SK-N-MC (cell line): ENCODE measurements at regions not wholly inside any gene's neighbourhood (a gene's known extent, or its start where the extent isn't known, plus 50 kb on each side); places are given as distances from the start of the nearest gene placed in this dataset.

Experiments
- DNase-seq: peaks from one replicate; pipeline ENCODE4 v3.0.0-alpha.2; 2011; ENCODE audit warnings: low read depth, low spot score
- H3K27ac ChIP-seq: fragments of 200-600 bp; sonication (generic); 2 replicates; pipeline ENCODE4 v1.5.1; 2016; ENCODE audit warnings: mixed run types
- H3K36me3 ChIP-seq: fragments of 200-600 bp; sonication (generic); 2 replicates; pipeline ENCODE4 v1.6.1; 2017; ENCODE audit warnings: antibody characterized with exemption, low read length, mixed read lengths; ENCODE audit not compliant: insufficient read depth
- H3K4me3 ChIP-seq: fragments of 200-600 bp; sonication (generic); 2 replicates; pipeline ENCODE4 v1.5.1; 2016
- H3K9ac ChIP-seq: fragments of 200-600 bp; sonication (generic); 2 replicates; pipeline ENCODE4 v1.8.0; 2017; ENCODE audit warnings: mixed run types, mixed read lengths; ENCODE audit not compliant: insufficient read length
- H3K9me3 ChIP-seq: fragments of 200-600 bp; sonication (generic); 2 replicates; pipeline ENCODE4 v1.6.1; 2017; ENCODE audit warnings: low read depth, mild to moderate bottlenecking, antibody characterized with exemption, low read length, moderate library complexity, mixed read lengths
- EZH2 ChIP-seq: fragments of 200-600 bp; sonication (generic); IDR thresholded peaks from one replicate; pipeline ENCODE4 v1.6.1; 2017; ENCODE audit warnings: antibody characterized with exemption
- FOXP2 ChIP-seq: optimal IDR thresholded peaks from 2 replicates; pipeline ENCODE3; 2011; ENCODE audit warnings: mild to moderate bottlenecking, moderate library complexity; ENCODE audit not compliant: insufficient read depth; ENCODE audit errors: extremely low read length, control extremely low read depth
- POLR2AphosphoS5 ChIP-seq: IDR thresholded peaks from 2 replicates; pipeline ENCODE4 v1.6.1; 2012; ENCODE audit warnings: mild to moderate bottlenecking, low read depth, low read length, borderline replicate concordance

DNA sequence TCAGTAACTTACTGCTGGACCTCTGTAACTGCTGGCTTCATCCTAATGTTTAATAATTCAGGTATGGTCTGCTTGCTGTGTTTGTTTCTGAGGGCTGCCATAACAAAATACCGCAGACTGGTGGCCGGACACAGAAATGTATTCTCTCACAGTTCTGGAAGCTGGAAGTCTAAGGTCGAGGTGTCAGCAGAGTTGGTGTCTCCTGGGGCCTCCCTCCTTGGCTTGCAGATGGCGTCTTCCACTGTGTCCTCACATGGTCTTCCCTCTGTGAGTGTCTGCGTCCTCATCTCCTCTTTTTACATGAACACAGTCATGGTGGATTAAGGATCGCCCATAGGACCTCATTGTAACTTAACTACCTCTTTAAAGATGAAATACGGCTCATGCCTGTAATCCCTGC, 389.7 kb upstream of the JARID2 start:
- no peak overlapping the region for H3K4me3 ChIP-seq
- H3K9ac ChIP-seq = no peak overlapping the region
- H3K9me3 ChIP-seq = no peaks in the 10 kb centered on the region
- no peak overlapping the region for H3K27ac ChIP-seq
- TF ChIP-seq FOXP2 (no peak), POLR2AphosphoS5 (no peak)
- no peaks in the 10 kb centered on the region for H3K36me3 ChIP-seq
- no peak for DNase-seq

DNA sequence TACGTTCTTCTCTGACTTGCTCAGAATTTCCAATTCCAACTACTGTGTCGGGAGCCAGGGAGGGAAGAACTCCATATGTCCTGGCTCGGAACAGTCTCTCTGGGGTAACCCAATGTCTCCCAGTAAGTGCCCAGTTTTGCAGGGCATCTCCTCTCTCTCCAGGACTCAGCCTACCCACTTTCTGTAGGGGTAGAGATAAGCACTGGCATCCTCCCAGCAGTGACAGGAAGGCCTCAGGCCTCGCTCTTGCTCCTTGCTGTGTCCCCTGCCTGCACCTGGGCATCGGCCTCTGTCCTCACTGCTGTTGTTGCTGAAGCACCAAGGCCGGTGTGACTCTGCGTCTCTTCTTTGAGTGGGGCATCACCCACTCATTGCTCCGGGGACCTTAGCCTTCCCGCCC, 388.9 kb upstream of the JARID2 start:
- Histone ChIP-seq H3K9me3 (no peaks in the 10 kb centered on the region), H3K9ac (no peak overlapping the region), H3K4me3 (no peak overlapping the region), H3K27ac (no peak overlapping the region), H3K36me3 (no peaks in the 10 kb centered on the region)
- no peak for TF ChIP-seq POLR2AphosphoS5
- no peak for TF ChIP-seq EZH2
- TF ChIP-seq FOXP2 = no peak
- no peak for DNase-seq

DNA sequence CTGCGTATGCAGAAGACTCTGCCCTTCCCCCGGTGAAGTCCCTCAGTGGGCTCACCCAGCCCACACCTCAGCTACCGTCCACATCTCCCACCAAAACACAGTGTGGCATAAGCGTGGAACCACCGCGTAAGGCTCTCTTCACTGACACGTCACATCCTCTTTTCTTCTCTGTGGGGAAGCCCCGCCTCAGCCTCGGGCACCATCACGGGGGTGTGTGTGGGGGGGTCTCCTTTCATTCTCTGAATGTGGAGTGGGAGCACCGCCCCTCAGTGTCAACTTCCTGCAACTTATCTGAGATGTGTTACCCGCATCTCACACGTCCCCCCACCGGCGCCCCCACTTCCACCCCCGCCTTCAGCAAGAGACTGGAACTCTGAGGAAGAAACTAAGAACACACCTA, 388.4 kb upstream of the JARID2 start:
- TF ChIP-seq EZH2 = no peak
- TF ChIP-seq POLR2AphosphoS5 = no peak
- TF ChIP-seq FOXP2 = no peak

DNA sequence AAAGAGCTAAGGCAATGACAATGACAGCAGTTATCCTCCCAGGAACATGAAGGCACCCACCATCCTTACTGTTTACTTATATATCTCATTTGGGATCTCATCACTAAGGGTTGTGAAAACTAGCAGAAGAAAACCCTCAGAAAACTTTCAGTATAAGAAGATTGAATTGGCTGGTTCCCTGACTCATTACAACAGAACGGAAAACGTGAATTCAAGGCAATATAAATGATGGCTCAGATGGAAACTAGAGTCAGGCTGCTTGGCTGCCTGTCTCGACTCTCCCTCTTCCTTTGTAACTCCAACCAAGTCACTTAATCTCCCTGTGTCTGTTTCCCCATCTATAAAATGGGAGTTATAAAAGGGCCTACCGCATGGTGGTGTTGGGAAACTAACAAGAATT, 387.1 kb upstream of the JARID2 start:
- Histone ChIP-seq H3K9ac (no peak overlapping the region), H3K9me3 (no peaks in the 10 kb centered on the region), H3K36me3 (no peaks in the 10 kb centered on the region), H3K27ac (peak overlapping the region; percentile 42; the same call in 1 of the 2 replicates), H3K4me3 (no peak overlapping the region)
- no peak for TF ChIP-seq FOXP2
- no peak for DNase-seq

More for the DNA sequence above, 388.4 kb upstream of the JARID2 start:
- Histone ChIP-seq H3K9me3 (no peaks in the 10 kb centered on the region), H3K27ac (no peak overlapping the region), H3K36me3 (no peaks in the 10 kb centered on the region), H3K4me3 (no peak overlapping the region), H3K9ac (no peak overlapping the region)
- no peak for DNase-seq

DNA sequence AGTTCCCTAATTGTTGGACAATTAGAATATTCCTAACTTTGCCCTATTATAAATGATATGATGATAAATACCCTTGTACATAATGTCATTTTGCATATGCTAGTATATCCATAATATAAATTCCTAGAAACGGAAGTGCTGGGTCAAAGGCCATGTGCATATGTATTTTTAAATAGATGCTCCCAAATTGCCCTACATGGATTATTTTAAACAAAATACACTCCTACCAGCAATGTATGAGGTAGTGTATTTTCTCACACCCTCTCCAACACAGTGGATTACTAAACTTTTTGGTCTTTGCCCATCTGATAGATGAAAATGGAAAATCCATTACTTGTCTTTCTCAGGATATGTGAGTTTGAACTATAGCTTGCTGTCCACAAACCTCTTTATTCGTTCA, 385.1 kb upstream of the JARID2 start:
- Histone ChIP-seq H3K9ac (no peak overlapping the region), H3K9me3 (no peaks in the 10 kb centered on the region), H3K27ac (no peak overlapping the region), H3K4me3 (no peak overlapping the region), H3K36me3 (no peaks in the 10 kb centered on the region)
- TF ChIP-seq FOXP2 (no peak), EZH2 (no peak), POLR2AphosphoS5 (no peak)
- no peak for DNase-seq

DNA sequence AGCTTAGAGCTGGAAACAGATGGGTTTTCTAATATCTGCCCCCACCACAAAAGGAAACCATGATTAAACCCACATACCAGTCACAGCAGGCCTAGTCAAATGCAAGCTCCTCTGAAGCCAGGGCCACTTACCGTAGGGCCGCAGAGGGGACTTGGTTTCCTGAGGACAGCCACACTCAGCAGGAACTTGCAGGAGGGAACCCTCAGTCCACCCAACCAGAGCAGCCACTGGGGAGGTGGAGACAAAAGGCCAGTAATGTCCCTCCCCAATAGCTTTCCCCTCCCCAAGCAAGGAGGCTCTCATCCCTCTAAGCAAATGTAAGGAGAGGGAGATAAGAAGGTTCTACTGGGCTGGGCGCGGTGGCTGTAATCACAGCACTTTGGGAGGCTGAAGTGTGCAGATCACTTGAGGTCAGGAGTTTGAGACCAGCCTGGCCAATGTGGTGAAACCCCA, 384.4 kb upstream of the JARID2 start:
- no peak for TF ChIP-seq EZH2
- TF ChIP-seq POLR2AphosphoS5 = no peak
- no peaks in the 10 kb centered on the region for H3K36me3 ChIP-seq
- DNase-seq = no peak
- no peak overlapping the region for H3K4me3 ChIP-seq
- H3K27ac ChIP-seq = no peak overlapping the region
- H3K9me3 ChIP-seq = no peaks in the 10 kb centered on the region
- no peak overlapping the region for H3K9ac ChIP-seq

DNA sequence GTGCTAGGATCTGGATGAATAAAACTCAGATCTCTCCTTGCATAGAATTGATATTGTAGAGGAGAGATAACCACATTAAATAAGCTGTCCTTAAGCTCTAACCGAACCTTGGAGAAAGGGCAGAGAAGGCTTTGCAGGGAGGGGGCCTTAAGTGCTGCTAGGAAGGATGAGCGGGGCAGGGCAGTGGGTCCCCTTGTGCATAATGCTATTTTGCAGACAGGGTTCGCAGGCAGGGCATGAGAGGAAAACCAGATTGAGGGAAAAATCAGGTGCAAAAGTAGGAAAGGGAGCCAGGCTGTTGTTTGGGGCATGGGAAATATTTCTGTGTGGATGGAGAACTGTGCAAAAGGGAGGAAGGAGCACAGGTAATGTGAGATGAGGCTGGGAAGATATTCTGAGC, 383.0 kb upstream of the JARID2 start:
- no peak overlapping the region for H3K27ac ChIP-seq
- TF ChIP-seq EZH2 = no peak
- no peak for TF ChIP-seq FOXP2
- TF ChIP-seq POLR2AphosphoS5 = no peak
- DNase-seq = no peak
- H3K4me3 ChIP-seq = no peak overlapping the region
- no peaks in the 10 kb centered on the region for H3K9me3 ChIP-seq
- H3K36me3 ChIP-seq = no peaks in the 10 kb centered on the region
- no peak overlapping the region for H3K9ac ChIP-seq

DNA sequence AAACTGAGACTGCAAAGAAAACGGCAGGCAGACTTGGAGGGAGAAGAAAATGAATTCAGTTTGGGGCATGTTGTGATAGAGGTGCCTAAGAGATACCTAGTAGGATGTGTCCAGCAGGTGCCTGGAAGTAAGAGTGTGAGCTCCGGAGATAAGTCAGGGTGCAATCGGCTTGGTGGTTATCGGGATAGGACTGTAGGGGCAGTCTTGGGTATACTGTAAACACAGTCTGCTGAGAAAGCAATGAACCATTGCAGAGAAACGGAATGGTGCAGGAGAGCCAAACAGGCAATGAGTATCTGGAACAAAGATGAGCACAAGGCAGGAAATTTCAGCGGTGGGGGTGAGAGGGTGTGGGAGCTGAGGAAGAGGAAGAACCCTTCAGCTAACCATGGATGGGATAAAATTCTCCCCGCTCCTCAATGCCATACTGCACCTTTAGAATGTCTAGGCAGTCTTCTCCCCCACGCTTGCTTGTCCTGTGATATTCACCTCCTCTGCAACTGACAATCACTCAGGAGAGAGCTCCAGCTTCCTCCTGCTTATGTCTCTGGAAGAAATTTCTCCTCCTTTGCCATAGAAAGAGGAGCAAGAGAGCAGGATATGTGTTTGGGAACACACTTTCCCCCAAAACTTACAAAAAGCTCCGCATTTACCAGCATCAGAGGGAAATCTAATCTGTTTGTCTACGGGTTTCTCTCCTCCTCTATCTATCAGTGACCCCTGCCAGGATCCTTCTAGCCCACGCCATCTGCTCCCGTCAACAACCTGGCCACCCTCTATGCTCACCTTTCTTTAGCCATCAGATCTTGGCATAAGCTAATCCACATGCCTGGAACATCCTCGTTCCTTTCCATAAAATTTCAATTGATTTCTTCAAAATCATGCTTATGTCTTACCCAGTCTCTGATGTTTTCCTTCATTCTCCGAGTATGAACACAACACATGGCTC, 381.7 kb upstream of the JARID2 start:
- DNase-seq = no peak
- Histone ChIP-seq H3K9ac (no peak overlapping the region), H3K27ac (no peak overlapping the region), H3K9me3 (no peaks in the 10 kb centered on the region), H3K4me3 (no peak overlapping the region), H3K36me3 (no peaks in the 10 kb centered on the region)
- TF ChIP-seq FOXP2 (no peak), EZH2 (no peak), POLR2AphosphoS5 (no peak)
